Fibroblast of gingiva (primary cell): ENCODE measurements at regions not wholly inside any gene's neighbourhood (a gene's known extent, or its start where the extent isn't known, plus 50 kb on each side); places are given as distances from the start of the nearest gene placed in this dataset.

Source experiments
- DNase-seq: peaks from one replicate; pipeline ENCODE4 v3.0.0-alpha.2; 2011; ENCODE audit warnings: low read depth

DNA sequence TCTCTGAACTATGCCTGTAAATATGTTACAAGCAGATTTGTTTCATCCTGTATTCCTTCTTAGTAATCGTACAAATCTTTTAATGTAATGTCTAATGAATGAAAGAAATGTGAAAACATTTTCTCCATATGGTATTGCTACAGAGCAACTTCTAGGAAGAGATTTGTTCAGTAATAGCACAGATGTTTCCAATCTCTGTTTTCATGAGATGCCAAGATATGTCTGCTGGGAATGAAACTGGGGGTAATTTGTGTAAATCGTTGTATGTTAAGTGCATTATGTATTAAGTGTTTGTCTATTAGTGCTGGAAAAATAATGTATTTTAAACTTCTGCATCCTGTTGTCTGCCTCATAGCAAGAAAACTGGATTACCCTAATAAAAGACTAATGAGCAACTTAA is 722.2 kb upstream of the EYS start:
- DNase-seq, result peak; percentile 33

DNA sequence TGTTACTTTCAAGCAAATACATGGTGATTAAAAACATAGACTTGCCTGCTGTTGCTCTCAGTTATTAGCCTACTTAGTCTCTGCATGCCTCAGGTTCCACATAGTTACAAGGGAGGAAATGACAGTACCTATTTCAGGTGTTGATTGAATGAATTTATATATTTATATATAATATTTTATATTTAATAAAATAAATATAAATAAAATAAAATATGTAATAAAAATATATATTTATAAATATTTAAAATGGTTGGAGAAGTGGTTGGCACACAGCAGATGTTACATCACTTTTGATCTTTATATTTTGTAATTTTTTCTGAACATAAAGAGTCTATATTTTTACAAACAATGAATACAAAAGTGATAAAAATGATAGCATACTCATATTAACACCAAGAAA is 716.0 kb upstream of the EYS start:
- DNase-seq, result no peak

DNA sequence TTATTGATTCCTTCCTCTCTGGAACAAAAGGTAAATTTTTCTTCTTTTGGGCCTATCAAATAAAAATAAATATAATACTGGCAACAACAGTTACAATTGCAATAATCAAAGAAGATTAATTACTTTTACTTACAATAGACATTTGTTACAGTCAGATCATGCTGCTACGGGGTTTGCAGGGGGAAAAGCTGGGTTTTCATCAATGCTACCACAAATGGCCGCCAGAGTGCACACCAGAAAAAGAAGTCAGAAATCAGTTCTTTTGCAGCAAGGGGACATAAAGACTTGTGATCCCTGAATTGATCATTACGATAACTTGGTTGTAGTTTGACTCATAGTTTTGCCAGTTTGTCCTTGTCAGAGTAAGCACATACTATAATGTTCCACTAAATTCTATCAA is 714.5 kb upstream of the EYS start:
- no peak for DNase-seq

DNA sequence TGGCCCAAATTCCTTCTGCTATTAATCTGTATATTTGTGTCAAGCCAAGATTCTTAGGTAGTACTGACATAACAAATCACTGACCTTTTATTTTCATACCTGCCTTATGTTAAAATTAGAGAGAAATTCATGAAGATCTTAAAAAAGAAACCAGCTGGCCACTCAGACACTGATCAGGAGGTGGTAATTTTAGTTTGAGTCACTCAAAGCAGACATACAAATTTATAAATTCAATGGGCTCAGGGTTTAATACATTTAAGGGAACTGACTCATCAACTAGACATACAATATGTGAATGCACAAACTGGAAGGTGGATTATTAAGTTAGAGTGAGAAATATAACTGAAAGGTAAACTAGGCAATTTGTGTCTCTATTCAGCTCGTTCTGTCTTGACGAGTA is 711.9 kb upstream of the EYS start:
- DNase-seq, result no peak

DNA sequence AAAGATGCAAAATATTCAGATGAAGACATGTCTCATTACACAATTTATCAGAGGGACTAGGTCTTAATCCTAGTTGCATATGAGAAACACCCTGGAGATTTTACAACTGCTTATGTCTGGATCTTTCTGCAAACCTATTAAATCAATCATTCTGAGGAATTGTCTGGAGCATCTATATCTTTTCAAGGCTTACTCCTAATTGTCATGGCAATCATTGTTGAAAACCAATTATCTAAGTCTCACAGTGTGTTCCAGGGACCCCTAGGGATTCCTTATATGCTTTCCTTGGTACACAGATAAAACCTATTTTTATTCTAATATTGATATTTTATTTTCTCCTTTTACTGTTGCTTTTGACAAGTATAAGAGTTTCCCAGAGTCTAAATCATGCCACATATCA is 696.9 kb upstream of the EYS start:
- DNase-seq, result no peak

DNA sequence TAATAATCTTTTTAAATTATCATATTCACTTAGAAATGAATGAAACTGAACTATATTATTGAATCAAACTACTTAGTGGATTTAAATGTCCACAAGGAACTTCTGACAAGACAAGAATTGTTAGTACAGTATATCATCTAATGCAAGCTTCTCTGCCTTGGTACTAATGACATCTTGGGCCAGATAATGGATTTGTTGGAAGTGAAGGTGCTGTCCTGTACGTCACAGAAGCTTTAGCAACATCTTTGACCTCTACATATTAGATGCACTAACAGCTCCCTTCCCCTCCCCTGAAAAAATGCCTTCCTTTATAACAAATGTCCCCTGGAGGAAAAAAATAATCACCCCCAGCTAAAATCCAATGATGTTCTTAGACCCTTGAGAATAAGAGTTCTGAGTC is 695.8 kb upstream of the EYS start:
- DNase-seq, result no peak

DNA sequence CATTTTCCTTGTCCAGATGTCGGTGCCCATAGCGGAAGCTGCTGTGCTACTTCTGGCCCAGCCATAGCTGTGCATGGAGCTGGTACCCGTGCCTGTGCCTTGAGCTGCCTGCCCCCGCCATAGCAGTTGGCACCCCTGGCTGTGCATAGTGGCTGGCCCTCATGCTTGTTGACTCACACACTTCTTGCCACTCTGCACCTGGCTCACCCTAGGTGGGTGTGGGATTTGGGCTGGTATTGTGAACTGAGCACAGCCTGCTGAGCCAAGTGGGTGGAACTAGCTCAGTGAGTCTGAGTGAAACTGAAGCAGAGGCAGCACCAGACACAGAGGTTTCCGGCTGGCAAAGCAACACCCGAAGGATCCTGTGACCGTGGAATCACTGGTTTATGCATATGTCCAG is 689.5 kb upstream of the EYS start:
- no peak for DNase-seq

DNA sequence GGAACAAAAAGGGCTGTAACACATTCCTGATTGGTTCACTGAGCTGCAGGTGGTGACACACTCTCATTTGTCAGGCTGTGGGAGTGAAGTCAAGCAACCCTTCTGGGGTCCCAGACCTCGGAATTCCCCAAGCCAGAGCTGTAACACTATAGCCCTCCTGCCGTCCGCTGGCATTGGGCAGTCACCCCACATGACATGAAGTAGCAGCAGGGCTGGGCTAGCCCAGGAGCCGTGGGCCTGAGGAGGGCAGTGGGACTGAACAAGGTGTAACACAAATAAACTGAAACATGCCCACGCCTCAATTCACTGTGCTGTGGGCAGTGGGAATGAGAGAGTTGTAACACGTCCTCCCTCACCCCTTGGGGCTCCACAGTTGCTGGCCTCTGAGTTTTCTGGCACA is 689.1 kb upstream of the EYS start:
- no peak for DNase-seq

DNA sequence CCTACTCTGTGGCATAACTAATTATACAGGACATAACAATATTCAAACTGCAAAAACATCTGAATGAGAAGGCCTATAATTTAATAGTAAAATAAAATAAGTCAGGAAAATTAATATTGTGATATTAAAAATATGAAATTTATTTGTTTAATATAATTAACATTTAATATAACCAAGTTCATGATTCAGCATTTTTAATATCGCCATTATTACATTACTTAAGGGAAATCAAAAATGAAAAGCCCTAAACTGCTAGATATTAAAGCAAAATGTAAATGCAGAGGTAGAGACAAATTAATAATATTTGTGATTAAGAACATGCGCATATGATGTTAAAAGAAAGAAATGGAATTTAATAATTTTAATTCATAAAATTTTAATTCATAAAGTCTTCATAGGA is 683.4 kb upstream of the EYS start:
- DNase-seq, result no peak

DNA sequence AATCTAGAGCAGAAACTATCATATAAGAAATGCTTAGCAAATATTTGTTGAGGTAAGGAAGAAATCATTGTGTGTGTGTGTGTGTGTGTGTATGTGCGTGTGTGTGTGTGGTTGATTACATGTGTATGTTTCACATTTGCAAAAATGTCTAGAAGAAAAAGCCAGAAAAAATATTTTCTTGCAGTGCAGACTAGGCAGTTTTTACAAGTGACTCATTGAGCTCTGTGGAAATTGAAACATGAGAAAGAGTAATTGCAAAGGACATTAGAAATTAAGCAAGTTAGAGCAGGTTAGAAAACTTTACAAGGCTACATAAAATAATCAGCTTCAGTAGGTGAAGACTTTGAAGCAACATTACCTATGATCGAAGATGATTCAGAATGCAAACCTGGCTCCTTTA is 669.0 kb upstream of the EYS start:
- DNase-seq, result no peak

DNA sequence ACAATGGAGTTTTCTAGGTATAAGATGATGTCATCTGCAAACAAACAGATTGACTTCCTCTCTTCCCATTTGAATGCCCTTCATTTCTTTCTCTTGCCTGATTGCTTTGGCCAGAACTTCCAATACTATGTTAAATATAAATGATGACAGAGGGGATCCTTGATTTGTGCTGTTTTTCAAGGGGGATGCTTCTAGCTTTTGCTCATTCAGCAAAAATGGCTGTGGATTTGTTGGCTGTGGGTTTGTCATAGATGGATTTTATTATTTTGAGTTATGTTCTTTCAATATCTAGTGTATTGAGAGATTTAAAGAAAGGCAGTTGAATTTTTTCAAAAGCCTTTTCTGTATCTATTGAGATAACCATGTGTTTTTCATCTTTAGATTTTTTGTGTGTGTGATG is 662.4 kb upstream of the EYS start:
- DNase-seq, result no peak

DNA sequence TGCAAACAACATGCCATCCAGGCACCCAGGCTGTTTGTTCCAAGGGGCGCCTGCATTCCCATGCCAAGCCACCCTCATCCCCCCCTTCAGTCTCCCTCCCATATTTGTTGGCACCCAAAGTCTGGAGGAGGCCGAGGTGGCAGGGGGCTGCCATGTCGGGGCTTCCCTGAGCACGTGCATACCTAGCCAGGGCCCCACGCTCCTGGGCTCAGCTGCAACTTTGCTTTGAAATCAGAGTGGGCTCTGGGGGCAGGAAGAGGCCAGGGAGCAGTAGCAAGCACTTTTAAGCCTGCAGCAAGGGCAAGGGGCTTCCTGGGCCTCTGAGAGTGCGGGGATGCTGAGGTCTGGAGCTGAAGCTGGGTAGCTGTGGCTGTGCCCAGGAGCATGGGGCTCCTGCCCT is 655.9 kb upstream of the EYS start:
- DNase-seq, result no peak

DNA sequence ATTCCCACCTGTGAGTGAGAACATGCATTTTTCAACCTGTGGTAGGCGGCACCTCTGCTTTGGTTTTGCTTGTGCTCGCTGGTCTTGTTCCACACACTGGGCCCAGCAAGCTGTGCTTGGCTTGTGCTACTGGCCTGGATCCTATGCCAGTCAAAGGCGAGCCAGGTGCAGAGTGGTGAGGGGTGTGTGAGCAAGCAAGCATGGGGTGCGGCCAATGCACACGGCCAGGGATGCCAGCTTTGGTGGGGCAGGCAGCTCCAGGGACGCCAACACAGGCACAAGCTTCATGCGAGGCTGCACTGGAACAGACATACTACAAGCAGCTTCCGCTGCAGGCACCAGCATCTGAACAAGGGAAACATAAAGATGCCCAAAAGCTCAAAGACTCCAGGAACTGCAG is 654.9 kb upstream of the EYS start:
- no peak for DNase-seq

DNA sequence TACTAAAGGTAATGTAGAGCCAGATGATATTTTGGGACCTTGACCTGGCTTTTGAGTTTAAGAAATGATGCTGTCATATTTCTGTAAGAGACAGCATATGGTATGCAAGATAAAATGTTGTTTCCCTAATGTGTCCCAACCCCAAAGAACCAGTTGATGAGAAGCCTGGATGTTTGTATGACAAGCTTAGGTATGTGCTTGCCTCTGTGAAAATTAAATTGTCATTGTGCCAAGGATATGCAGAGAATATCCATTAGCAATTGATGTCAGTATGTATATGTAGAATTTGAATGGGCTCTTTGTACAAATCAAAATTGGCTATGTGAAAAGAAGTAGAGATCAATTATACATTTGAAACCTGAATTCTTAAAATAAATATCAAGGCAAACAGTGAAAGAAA is 650.8 kb upstream of the EYS start:
- DNase-seq, result no peak

DNA sequence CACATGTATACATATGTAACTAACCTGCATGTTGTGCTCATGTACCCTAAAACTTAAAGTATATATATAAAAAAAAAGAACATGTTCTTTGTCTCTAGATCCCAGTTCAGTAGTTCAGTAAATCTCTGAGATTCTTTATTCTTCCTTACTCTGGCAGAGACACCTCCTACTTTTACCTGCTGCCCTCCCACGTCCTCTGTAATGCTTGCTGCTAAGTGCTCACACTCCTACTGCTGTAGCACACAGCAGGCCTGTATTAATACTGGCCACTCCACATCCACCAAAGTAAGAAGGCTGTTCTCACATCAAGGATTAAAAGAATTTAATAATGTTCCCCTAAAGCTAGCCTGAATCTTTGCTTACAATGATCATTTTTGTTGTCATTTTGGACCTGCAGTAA is 648.4 kb upstream of the EYS start:
- no peak for DNase-seq

DNA sequence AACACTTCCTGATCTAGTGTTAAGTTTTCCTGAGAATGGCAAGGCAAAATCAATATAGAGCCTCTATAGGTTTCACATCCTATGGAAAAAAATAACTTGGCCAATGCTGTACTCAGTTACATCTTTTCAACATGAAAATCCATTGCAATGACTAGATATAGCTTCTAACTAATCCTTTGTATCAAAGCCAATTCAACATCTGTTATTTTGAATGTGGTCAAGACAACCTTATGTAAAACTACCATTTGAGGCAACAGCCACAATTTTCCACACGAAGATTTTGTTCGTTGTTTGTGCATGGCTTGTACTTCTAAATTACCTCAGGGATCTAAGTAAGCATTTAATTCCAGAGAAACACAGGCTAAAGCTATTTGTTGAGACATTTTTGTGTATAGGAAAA is 637.8 kb upstream of the EYS start:
- no peak for DNase-seq

DNA sequence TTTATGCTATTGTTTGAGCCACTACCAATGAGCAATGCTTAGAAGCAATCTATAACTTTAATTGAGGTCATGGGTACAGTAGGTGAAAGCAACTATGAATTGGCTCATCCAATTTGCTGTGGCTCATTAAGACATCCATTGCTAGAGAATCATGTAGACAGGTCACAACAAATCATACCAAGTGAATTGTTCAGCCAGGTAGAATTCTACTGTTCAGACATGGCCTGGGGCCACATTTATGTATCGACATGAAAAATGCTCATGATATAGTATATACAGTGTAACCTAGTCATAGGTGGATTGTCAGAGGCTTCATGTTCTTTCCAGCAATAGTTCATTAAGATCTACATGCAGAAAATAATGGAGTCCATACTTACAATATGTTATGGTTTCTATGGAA is 633.7 kb upstream of the EYS start:
- no peak for DNase-seq

DNA sequence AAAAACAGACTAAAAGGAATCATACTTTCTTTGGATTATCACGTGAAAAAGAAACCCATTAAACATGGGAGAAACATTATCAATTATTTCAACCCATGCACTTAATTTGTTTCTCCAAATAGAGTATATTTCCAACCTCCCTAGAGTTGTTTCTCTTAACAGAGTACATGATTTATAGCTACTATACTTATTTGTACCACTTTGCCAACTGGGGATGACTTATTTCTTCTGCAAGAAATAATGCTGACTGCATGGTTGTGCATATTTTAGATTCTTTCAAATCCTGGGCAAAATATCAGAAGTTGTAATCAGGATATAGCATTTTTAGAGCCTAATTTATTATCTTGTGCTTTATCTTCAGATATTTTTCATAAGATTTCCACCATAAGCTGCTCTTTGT is 629.1 kb upstream of the EYS start:
- no peak for DNase-seq

DNA sequence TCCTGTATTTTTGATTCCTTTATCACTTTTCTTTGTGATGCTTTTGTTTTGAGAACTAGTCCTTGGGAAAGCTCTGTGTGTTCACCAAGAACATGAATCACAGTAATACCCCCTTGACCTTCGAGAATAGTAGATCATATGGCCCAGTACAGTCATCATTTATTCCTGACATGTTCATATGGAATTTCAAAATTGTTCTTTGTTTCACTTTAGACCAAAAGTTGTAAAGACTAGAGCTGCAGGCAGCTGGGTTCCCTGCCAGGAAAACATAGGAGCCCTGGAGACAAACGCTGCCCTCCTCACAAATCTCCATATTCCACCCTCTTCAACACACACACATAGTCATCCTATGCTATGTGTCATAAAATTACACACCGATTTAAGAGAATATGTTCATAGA is 621.2 kb upstream of the EYS start:
- DNase-seq, result no peak

DNA sequence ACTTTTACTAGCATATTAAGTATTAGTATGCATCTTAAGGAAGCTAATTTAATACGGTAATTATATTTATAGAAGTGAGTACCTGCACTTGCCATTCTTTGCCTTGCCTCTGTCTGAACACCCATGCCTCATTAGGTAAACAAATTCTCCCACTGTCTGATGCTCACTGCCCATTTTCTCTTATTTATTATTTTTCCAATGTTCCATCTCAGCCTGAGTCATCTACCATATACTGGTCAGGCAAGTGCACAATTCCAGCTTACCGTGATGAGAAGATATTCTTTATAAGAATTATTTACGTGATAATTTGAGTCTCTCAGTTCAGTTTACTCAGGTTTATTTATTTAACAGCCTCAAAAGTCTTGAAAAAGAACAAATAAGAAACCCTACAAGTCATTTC is 619.2 kb upstream of the EYS start:
- no peak for DNase-seq

DNA sequence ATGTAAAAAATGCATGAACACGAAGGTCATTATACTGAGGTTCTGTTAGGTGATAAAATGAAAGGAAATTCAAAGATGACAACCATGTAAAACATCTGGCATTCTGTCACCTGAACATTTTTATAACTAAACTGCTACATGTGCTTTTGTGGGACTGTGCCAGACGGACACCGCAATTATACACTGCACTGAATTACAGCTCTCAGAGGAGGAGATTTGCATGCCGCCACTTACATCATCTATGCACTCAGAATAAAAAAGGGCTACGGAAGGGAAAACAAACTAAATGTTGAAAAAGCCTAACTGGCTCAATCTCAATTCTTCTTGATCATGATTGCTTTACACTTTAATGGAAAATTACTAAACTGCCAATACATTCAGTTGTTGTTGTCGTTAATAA is 614.0 kb upstream of the EYS start:
- DNase-seq, result no peak

DNA sequence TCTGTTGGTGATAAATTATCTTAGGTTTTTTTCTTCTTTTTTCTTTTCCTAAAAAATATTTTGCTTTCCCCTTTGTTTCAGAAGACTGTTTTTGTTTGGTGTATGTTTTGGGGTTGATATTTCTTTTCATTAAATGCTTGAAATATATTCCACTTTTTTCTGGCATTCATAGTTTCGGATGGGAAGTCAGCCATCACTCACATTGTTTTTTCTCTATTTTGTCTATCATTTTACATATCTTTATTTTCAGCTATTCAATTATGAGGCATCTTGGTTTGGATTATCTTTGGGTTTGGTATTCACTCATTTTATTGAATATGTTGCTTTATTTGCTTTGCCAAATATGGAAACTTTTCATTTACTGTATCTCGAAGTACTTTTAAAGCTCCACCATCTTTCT is 600.5 kb upstream of the EYS start:
- no peak for DNase-seq

DNA sequence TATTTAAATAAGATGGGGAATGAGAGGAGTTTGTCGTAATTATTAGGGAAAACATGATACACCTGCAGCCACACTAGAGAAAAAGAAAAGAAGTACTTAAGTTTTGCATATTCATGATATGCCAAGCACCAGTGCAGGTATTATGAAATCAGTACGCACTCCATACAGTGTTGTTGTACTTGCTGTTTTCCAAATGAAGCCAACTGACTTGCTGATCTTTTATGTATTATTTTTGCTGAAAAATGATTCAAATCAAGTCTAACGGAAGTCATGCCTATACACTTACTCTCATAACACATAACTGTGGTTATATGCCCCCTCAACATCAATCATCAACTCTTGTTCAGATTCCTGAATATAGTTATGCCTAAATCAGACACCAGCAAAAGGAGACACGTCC is 584.9 kb upstream of the EYS start:
- DNase-seq, result no peak

DNA sequence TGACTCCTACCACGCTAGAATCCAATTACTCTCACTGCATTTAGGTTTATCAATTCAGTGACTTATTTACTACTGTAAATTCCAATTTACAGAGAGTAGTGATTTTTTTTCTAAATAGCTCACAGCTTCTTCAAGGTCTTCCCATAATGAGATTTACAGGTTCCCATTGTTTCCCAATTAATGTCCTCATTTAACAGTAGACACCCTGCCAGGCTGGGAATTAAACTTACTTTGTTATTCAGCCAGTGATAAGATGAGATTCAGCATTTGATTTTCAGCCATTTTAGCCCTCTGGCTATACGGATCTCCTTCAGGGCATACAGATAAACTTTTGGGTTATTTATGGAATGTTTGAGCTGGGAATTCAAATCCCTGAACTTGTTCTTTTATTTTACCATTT is 582.9 kb upstream of the EYS start:
- DNase-seq, result no peak

DNA sequence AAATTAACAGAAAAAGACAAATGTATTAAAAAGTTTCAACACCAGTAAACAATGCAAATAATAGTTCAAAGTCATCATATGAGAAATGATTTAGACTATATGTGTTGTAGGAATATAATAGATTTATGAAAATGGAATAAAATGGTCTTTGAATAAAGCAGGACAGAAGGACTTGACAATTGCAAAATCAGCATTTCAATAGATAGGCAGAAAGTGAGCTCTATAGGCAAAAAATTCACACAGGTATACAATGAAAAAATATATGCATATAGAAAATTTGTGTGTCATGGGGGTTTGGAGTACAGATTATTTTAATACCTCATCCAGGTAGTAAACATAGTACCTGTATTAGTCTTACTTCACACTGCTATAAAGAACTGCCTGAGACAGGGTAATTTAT is 571.1 kb upstream of the EYS start:
- DNase-seq, result no peak

DNA sequence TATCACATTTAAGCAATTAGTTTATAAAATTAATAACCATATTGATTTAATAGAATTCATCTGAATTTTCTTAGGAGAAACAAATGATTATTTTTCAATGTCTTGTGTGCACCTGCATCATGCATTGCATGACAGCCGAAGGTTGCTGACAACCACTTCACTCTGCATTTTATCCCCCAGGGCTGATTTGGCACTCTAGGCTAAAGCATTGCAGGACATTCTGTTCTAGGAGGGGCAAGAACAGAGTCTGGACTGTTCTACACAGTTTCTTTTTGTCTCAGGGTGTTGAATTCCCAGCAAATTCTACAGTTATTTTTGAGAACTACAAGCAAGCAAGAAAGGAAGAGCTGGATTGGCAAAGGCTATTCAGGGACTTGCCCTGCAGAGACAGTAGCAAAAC is 570.4 kb upstream of the EYS start:
- no peak for DNase-seq
